Esophagus squamous epithelium (tissue), 4 donors: ENCODE measurements at regions not wholly inside any gene's neighbourhood (a gene's known extent, or its start where the extent isn't known, plus 50 kb on each side); places are given as distances from the start of the nearest gene placed in this dataset.

Source experiments
- POLR2A ChIP-seq, 4 donors: fragments of 450-650 bp; IDR thresholded peaks; one replicate each; pipeline ENCODE4 v1.6.1; 2017; ENCODE audit warnings: antibody characterized with exemption in 4 of 4, mild to moderate bottlenecking in 4 of 4, moderate library complexity in 3 of 4
- TF ChIP-seq, protein P1 (sequence below), 6 experiments: fragments of 450-650 bp in 4 of 6; fragments of 200-600 bp in 2 of 6; sonication (generic) in 2 of 6; IDR thresholded peaks; one replicate each; pipeline ENCODE4 v1.5.1; 2016 to 2019; ENCODE audit warnings: antibody characterized with exemption in 6 of 6, mild to moderate bottlenecking in 4 of 6, moderate library complexity in 4 of 6

DNA sequence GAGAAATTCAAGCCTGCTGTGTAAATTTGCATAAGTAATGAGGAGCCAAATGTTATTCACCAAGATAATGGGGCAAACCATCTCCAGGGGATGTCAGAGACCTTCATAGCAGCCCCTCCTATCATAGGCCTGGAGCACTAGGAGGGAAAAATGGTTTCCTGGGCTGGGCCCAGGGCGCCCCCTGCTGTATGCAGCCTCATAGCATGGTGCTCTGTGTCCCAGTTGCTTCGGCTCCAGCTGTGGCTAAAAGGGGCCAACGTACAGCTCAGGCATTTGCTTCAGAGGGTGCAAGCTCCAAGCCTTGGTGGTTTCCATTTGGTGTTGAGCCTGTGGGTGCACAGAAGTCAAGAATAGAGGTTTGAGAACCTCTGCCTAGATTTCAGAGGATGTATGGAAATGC is 859.3 kb downstream of the RPA4 start:
- no peak for TF ChIP-seq POLR2A (IDR thresholded peaks at IDR 0.05)
- TF ChIP-seq, protein P1, sequence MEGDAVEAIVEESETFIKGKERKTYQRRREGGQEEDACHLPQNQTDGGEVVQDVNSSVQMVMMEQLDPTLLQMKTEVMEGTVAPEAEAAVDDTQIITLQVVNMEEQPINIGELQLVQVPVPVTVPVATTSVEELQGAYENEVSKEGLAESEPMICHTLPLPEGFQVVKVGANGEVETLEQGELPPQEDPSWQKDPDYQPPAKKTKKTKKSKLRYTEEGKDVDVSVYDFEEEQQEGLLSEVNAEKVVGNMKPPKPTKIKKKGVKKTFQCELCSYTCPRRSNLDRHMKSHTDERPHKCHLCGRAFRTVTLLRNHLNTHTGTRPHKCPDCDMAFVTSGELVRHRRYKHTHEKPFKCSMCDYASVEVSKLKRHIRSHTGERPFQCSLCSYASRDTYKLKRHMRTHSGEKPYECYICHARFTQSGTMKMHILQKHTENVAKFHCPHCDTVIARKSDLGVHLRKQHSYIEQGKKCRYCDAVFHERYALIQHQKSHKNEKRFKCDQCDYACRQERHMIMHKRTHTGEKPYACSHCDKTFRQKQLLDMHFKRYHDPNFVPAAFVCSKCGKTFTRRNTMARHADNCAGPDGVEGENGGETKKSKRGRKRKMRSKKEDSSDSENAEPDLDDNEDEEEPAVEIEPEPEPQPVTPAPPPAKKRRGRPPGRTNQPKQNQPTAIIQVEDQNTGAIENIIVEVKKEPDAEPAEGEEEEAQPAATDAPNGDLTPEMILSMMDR (IDR thresholded peaks at IDR 0.05) = peak in 1 of 6 experiments; percentile 21
